ENCODE measurements at regions not wholly inside any gene's neighbourhood (a gene's known extent, or its start where the extent isn't known, plus 50 kb on each side); places are given as distances from the start of the nearest gene placed in this dataset.

GRCh38 chr12:127550271-127550670 lies 716.7 kb upstream of the TMEM132C start:
- no peak overlapping the region for H3K4me2 ChIP-seq (ENCODE audit: insufficient read depth, low read length, poor library complexity, severe bottlenecking)
- H2BK5ac ChIP-seq (ENCODE audit: low read length): no peak overlapping the region
- no peak overlapping the region for H4K8ac ChIP-seq (ENCODE audit: low read depth, low read length)
- H3K14ac ChIP-seq (ENCODE audit: low read length): no peak overlapping the region
- H3K9me3 ChIP-seq (replicated peaks in 1 of 2; ENCODE audit: control insufficient read depth in 2 of 2, insufficient read depth in 1 of 2, low read depth in 1 of 2, low read length in 2 of 2): peaks cover 0 to 1% of the 10 kb centered on the region in 2 donors
- H3K4me1 ChIP-seq (ENCODE audit: control insufficient read depth in 2 of 2, insufficient read depth in 1 of 2, low read depth in 1 of 2, low read length in 2 of 2): peaks cover 0 to 4% of the 10 kb centered on the region in 2 donors
- no peak overlapping the region for H2AK5ac ChIP-seq (ENCODE audit: low read depth, low read length)
- no peaks in the 10 kb centered on the region for H3K36me3 ChIP-seq (replicated peaks in 1 of 2; ENCODE audit: control insufficient read depth in 2 of 2, insufficient read depth in 2 of 2, low read length in 2 of 2)
- no peak overlapping the region for H2AFZ ChIP-seq (ENCODE audit: low read length)
- DNase-seq (ENCODE audit: low spot score): no peak
- H2BK120ac ChIP-seq (ENCODE audit: low read depth, low read length): no peak overlapping the region
- no peak overlapping the region for H2BK12ac ChIP-seq (ENCODE audit: low read length)
- H4K91ac ChIP-seq (ENCODE audit: low read depth, low read length, poor library complexity): no peak overlapping the region
- H3K79me1 ChIP-seq (ENCODE audit: low read depth, low read length): no peaks in the 10 kb centered on the region
- no peak overlapping the region for H3K4me3 ChIP-seq (ENCODE audit: low read length in 2 of 2)
- H3K4ac ChIP-seq (ENCODE audit: low read length): no peak overlapping the region
- H3K27me3 ChIP-seq (ENCODE audit: control insufficient read depth in 3 of 3, insufficient read depth in 3 of 3, low read depth in 1 of 3, low read length in 3 of 3): no peaks in the 10 kb centered on the region
- no peak overlapping the region for H2BK15ac ChIP-seq (ENCODE audit: low read length)
- no CpG with 5 or more reads among the region's 8 CpGs for WGBS, 2 donors (ENCODE audit: extremely low coverage in 2 of 2, insufficient read length in 2 of 2, insufficient replicate concordance in 1 of 2)
- H3K27ac ChIP-seq (replicated peaks; ENCODE audit: low read length): no peak overlapping the region
- no peak overlapping the region for H3K9ac ChIP-seq (ENCODE audit: low read depth, low read length, poor library complexity)
- no peak overlapping the region for H3K23ac ChIP-seq (ENCODE audit: low read depth, low read length, poor library complexity)
- H3K18ac ChIP-seq (ENCODE audit: low read length): peak overlapping the region; percentile 27

GRCh38 chr12:127552838-127553237 lies 714.1 kb upstream of the TMEM132C start:
- Histone ChIP-seq H4K8ac (ENCODE audit: low read depth, low read length) (no peak overlapping the region), H2BK15ac (ENCODE audit: low read length) (no peak overlapping the region), H3K4me3 (ENCODE audit: low read length in 2 of 2) (no peak overlapping the region), H4K91ac (ENCODE audit: low read depth, low read length, poor library complexity) (no peak overlapping the region), H3K18ac (ENCODE audit: low read length) (no peak overlapping the region), H3K4ac (ENCODE audit: low read length) (no peak overlapping the region), H3K27me3 (ENCODE audit: control insufficient read depth in 3 of 3, insufficient read depth in 3 of 3, low read depth in 1 of 3, low read length in 3 of 3) (no peaks in the 10 kb centered on the region), H3K14ac (ENCODE audit: low read length) (no peak overlapping the region), H2BK12ac (ENCODE audit: low read length) (no peak overlapping the region), H3K4me1 (ENCODE audit: control insufficient read depth in 2 of 2, insufficient read depth in 1 of 2, low read depth in 1 of 2, low read length in 2 of 2) (peaks cover 0 to 3% of the 10 kb centered on the region in 2 donors), H3K27ac (replicated peaks; ENCODE audit: low read length) (no peak overlapping the region), H3K36me3 (replicated peaks in 1 of 2; ENCODE audit: control insufficient read depth in 2 of 2, insufficient read depth in 2 of 2, low read length in 2 of 2) (no peaks in the 10 kb centered on the region), H2AK5ac (ENCODE audit: low read depth, low read length) (no peak overlapping the region), H2BK5ac (ENCODE audit: low read length) (no peak overlapping the region), H3K9ac (ENCODE audit: low read depth, low read length, poor library complexity) (no peak overlapping the region), H3K79me1 (ENCODE audit: low read depth, low read length) (no peaks in the 10 kb centered on the region), H2BK120ac (ENCODE audit: low read depth, low read length) (no peak overlapping the region), H3K9me3 (replicated peaks in 1 of 2; ENCODE audit: control insufficient read depth in 2 of 2, insufficient read depth in 1 of 2, low read depth in 1 of 2, low read length in 2 of 2) (peaks cover 0 to 1% of the 10 kb centered on the region in 2 donors), H3K4me2 (ENCODE audit: insufficient read depth, low read length, poor library complexity, severe bottlenecking) (no peak overlapping the region), H2AFZ (ENCODE audit: low read length) (no peak overlapping the region), H3K23ac (ENCODE audit: low read depth, low read length, poor library complexity) (no peak overlapping the region)
- no peak for DNase-seq (ENCODE audit: low spot score)
- WGBS, 2 donors (ENCODE audit: extremely low coverage in 2 of 2, insufficient read length in 2 of 2, insufficient replicate concordance in 1 of 2): no CpG with 5 or more reads among the region's 1 CpG

GRCh38 chr12:127555071-127555470 lies 711.9 kb upstream of the TMEM132C start:
- Histone ChIP-seq H3K4me3 (ENCODE audit: low read length in 2 of 2) (no peak overlapping the region), H2BK15ac (ENCODE audit: low read length) (no peak overlapping the region), H2BK5ac (ENCODE audit: low read length) (no peak overlapping the region), H2BK120ac (ENCODE audit: low read depth, low read length) (no peak overlapping the region), H3K9ac (ENCODE audit: low read depth, low read length, poor library complexity) (no peak overlapping the region), H4K8ac (ENCODE audit: low read depth, low read length) (no peak overlapping the region), H2AK5ac (ENCODE audit: low read depth, low read length) (no peak overlapping the region), H3K23ac (ENCODE audit: low read depth, low read length, poor library complexity) (no peak overlapping the region), H2BK12ac (ENCODE audit: low read length) (no peak overlapping the region), H3K4me1 (ENCODE audit: control insufficient read depth in 2 of 2, insufficient read depth in 1 of 2, low read depth in 1 of 2, low read length in 2 of 2) (no peaks in the 10 kb centered on the region), H3K27ac (replicated peaks; ENCODE audit: low read length) (no peak overlapping the region), H3K27me3 (ENCODE audit: control insufficient read depth in 3 of 3, insufficient read depth in 3 of 3, low read depth in 1 of 3, low read length in 3 of 3) (no peaks in the 10 kb centered on the region), H3K18ac (ENCODE audit: low read length) (no peak overlapping the region), H3K14ac (ENCODE audit: low read length) (no peak overlapping the region), H4K91ac (ENCODE audit: low read depth, low read length, poor library complexity) (no peak overlapping the region), H3K4ac (ENCODE audit: low read length) (no peak overlapping the region), H3K36me3 (replicated peaks in 1 of 2; ENCODE audit: control insufficient read depth in 2 of 2, insufficient read depth in 2 of 2, low read length in 2 of 2) (no peaks in the 10 kb centered on the region), H2AFZ (ENCODE audit: low read length) (no peak overlapping the region), H3K9me3 (replicated peaks in 1 of 2; ENCODE audit: control insufficient read depth in 2 of 2, insufficient read depth in 1 of 2, low read depth in 1 of 2, low read length in 2 of 2) (peaks cover 0 to 1% of the 10 kb centered on the region in 2 donors), H3K79me1 (ENCODE audit: low read depth, low read length) (no peaks in the 10 kb centered on the region), H3K4me2 (ENCODE audit: insufficient read depth, low read length, poor library complexity, severe bottlenecking) (no peak overlapping the region)
- no CpG with 5 or more reads among the region's 4 CpGs for WGBS, 2 donors (ENCODE audit: extremely low coverage in 2 of 2, insufficient read length in 2 of 2, insufficient replicate concordance in 1 of 2)
- no peak for DNase-seq (ENCODE audit: low spot score)

- Histone ChIP-seq H3K27me3 (ENCODE audit: control insufficient read depth in 3 of 3, insufficient read depth in 3 of 3, low read depth in 1 of 3, low read length in 3 of 3) (no peaks in the 10 kb centered on the region), H3K79me1 (ENCODE audit: low read depth, low read length) (no peaks in the 10 kb centered on the region), H3K14ac (ENCODE audit: low read length) (no peak overlapping the region), H3K23ac (ENCODE audit: low read depth, low read length, poor library complexity) (no peak overlapping the region), H3K4ac (ENCODE audit: low read length) (no peak overlapping the region), H2AFZ (ENCODE audit: low read length) (no peak overlapping the region), H3K9ac (ENCODE audit: low read depth, low read length, poor library complexity) (no peak overlapping the region), H2BK120ac (ENCODE audit: low read depth, low read length) (no peak overlapping the region), H3K18ac (ENCODE audit: low read length) (no peak overlapping the region), H3K4me1 (ENCODE audit: control insufficient read depth in 2 of 2, insufficient read depth in 1 of 2, low read depth in 1 of 2, low read length in 2 of 2) (no peaks in the 10 kb centered on the region), H4K8ac (ENCODE audit: low read depth, low read length) (no peak overlapping the region), H2BK5ac (ENCODE audit: low read length) (no peak overlapping the region), H3K36me3 (replicated peaks in 1 of 2; ENCODE audit: control insufficient read depth in 2 of 2, insufficient read depth in 2 of 2, low read length in 2 of 2) (no peaks in the 10 kb centered on the region), H3K4me2 (ENCODE audit: insufficient read depth, low read length, poor library complexity, severe bottlenecking) (no peak overlapping the region), H3K4me3 (ENCODE audit: low read length in 2 of 2) (no peak overlapping the region), H2BK15ac (ENCODE audit: low read length) (no peak overlapping the region), H3K9me3 (replicated peaks in 1 of 2; ENCODE audit: control insufficient read depth in 2 of 2, insufficient read depth in 1 of 2, low read depth in 1 of 2, low read length in 2 of 2) (no peaks in the 10 kb centered on the region), H3K27ac (replicated peaks; ENCODE audit: low read length) (no peak overlapping the region), H4K91ac (ENCODE audit: low read depth, low read length, poor library complexity) (no peak overlapping the region), H2BK12ac (ENCODE audit: low read length) (no peak overlapping the region), H2AK5ac (ENCODE audit: low read depth, low read length) (no peak overlapping the region)
- no peak for DNase-seq (ENCODE audit: low spot score)
Measured at GRCh38 chr12:127556231-127556886, 710.6 kb upstream of the TMEM132C start.
